Endothelial cell of umbilical vein (primary cell): ENCODE measurements at regions not wholly inside any gene's neighbourhood (a gene's known extent, or its start where the extent isn't known, plus 50 kb on each side); places are given as distances from the start of the nearest gene placed in this dataset.

Experiments
- EZH2 ChIP-seq: IDR thresholded peaks from 2 replicates; pipeline ENCODE4 v1.6.1; 2012; ENCODE audit warnings: borderline replicate concordance, low read depth, mild to moderate bottlenecking, moderate library complexity, low read length, inconsistent platforms; ENCODE audit not compliant: severe bottlenecking
- GATA2 ChIP-seq: IDR thresholded peaks from 2 replicates; pipeline ENCODE4 v1.7.0; 2011; ENCODE audit warnings: low read depth, mild to moderate bottlenecking, moderate library complexity, mixed read lengths, low read length; ENCODE audit not compliant: insufficient read length, insufficient read depth
- JUN ChIP-seq: IDR thresholded peaks from 2 replicates; pipeline ENCODE4 v1.6.1; 2011; ENCODE audit warnings: borderline replicate concordance, low read depth; ENCODE audit not compliant: insufficient read length, insufficient read depth
- POLR2A ChIP-seq: IDR thresholded peaks from 2 replicates; pipeline ENCODE4 v1.6.1; 2012; ENCODE audit warnings: low read depth, mild to moderate bottlenecking, control low read depth, low read length
- TF ChIP-seq, protein P1 (sequence below), 2 donors: IDR thresholded peaks; 1 replicate in 1 of 2; 2 replicates in 1 of 2; pipeline ENCODE4 v1.5.1; 2011; ENCODE audit warnings: low read length in 2 of 2, mild to moderate bottlenecking in 2 of 2, moderate library complexity in 2 of 2, control low read depth in 1 of 2, inconsistent platforms in 1 of 2, low read depth in 1 of 2; ENCODE audit not compliant: insufficient read depth in 1 of 2; ENCODE audit errors: extremely low read depth in 1 of 2

DNA sequence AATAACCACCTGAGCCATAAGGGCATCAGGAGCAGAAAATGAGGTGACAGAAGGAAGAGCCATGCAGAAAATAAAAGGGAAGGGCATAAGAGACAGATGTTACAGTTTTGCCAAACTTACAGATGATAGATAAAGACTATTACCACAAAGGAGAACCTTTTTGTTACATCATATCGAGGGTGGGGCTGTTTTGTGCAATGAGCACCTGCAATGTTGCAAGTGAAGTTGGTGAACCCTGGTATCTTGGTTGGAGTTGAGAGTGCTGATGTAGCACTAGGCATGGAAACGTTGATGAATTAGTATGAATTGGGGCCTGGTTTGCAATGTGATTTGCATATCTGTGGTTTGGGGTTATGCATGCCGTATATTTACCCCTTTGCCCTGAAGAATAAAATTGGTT, 119.8 kb upstream of the TEX13D start:
- TF ChIP-seq EZH2 (no peak), GATA2 (no peak), POLR2A (no peak), JUN (no peak)
- TF ChIP-seq, protein P1, sequence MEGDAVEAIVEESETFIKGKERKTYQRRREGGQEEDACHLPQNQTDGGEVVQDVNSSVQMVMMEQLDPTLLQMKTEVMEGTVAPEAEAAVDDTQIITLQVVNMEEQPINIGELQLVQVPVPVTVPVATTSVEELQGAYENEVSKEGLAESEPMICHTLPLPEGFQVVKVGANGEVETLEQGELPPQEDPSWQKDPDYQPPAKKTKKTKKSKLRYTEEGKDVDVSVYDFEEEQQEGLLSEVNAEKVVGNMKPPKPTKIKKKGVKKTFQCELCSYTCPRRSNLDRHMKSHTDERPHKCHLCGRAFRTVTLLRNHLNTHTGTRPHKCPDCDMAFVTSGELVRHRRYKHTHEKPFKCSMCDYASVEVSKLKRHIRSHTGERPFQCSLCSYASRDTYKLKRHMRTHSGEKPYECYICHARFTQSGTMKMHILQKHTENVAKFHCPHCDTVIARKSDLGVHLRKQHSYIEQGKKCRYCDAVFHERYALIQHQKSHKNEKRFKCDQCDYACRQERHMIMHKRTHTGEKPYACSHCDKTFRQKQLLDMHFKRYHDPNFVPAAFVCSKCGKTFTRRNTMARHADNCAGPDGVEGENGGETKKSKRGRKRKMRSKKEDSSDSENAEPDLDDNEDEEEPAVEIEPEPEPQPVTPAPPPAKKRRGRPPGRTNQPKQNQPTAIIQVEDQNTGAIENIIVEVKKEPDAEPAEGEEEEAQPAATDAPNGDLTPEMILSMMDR (IDR thresholded peaks at IDR 0.05; ENCODE audit: extremely low read depth in 1 of 2, insufficient read depth in 1 of 2, low read depth in 1 of 2, low read length in 2 of 2): no peak
